ENCODE measurements at regions not wholly inside any gene's neighbourhood (a gene's known extent, or its start where the extent isn't known, plus 50 kb on each side); places are given as distances from the start of the nearest gene placed in this dataset.

GRCh38 chr18:67612281-67612680 is 95.8 kb upstream of the DSEL start:
- TF ChIP-seq CTCF (IDR thresholded peaks at IDR 0.05; ENCODE audit: low read depth, low read length, poor library complexity, severe bottlenecking) (no peak), EZH2phosphoT487 (IDR thresholded peaks at IDR 0.05; ENCODE audit: borderline replicate concordance, low read length) (no peak)
